Pancreas (tissue), 10 donors: ENCODE measurements at regions not wholly inside any gene's neighbourhood (a gene's known extent, or its start where the extent isn't known, plus 50 kb on each side); places are given as distances from the start of the nearest gene placed in this dataset.

Source experiments
- ATAC-seq, 4 donors: fragments of 200-7000 bp; cut with Tn5 transposase; one replicate each; pipeline versions ENCODE4 v1.8.0 to v1.9.1; 2020; ENCODE audit warnings: mild to moderate bottlenecking in 4 of 4, moderate library complexity in 4 of 4
- DNase-seq, 6 donors: peaks; one replicate each; pipeline ENCODE4 v3.0.0-alpha.2; 2020
- FAIRE-seq: peaks from 2 replicates; lab custom pipeline; 2012; peaks lifted over from hg19 to GRCh38; lab: Jason Lieb, UNC
- H3K27ac ChIP-seq, 4 donors: fragments of 200-600 bp; sonication (generic); 1 replicate in 3 of 4; 2 replicates in 1 of 4; pipeline versions ENCODE4 v1.5.0 to v1.8.0; 2020
- H3K27me3 ChIP-seq, 4 donors: fragments of 200-600 bp; one replicate each; pipeline ENCODE4 v1.8.0; 2021
- H3K36me3 ChIP-seq, 3 donors: fragments of 200-600 bp; sonication (generic) in 1 of 3; one replicate each; pipeline versions ENCODE4 v1.5.0 to v1.8.0; 2020 to 2021
- H3K4me1 ChIP-seq, 3 donors: fragments of 200-600 bp; one replicate each; pipeline ENCODE4 v1.8.0; 2021
- H3K4me3 ChIP-seq, 4 donors: fragments of 200-600 bp; sonication (generic) in 2 of 4; one replicate each; pipeline versions ENCODE4 v1.5.0 to v1.8.0; 2020 to 2021
- H3K9me3 ChIP-seq, 4 donors: fragments of 200-600 bp; one replicate each; pipeline ENCODE4 v1.8.0; 2021
- WGBS, 2 donors: extraction: QIAGEN DNeasy Blood & Tissue Kit; methylation state at CpG; one replicate each; pipeline ENCODE4 v1.1.7; 2013; 5-methylcytosine and 5-hydroxymethylcytosine counted together
- intact Hi-C, 3 donors: fragments of 100-400 bp; cut with DNase I; formaldehyde crosslinking; loops; one replicate each; pipeline versions ENCODE4 v1.11.1 to v1.14.2; 2022
- TF ChIP-seq, protein P1 (sequence below), 4 donors: fragments of 200-600 bp; sonication (generic) in 3 of 4; IDR thresholded peaks; one replicate each; pipeline versions ENCODE4 v1.5.0 to v1.8.0; 2021; ENCODE audit warnings: antibody characterized with exemption in 4 of 4
- donor health status: healthy with polysubstance abuse.
- donor health status: DM: no; HTN: no; CAD: no; lungs with moderate emphysema.
- donor health status: DM: no; HTN: no; CAD: no.
- donor health status: control.
- donor health status: control.
- donor health status: Bipolar disorder and iron deficiency.
- donor health status: DM: yes; HTN: yes; CAD: no.
- donor health status: DM: no; HTN: no; CAD: no.
- donor health status: DM: no; HTN: no; CAD: no.
- donor health status: DM: yes; HTN: yes; CAD: no.

DNA sequence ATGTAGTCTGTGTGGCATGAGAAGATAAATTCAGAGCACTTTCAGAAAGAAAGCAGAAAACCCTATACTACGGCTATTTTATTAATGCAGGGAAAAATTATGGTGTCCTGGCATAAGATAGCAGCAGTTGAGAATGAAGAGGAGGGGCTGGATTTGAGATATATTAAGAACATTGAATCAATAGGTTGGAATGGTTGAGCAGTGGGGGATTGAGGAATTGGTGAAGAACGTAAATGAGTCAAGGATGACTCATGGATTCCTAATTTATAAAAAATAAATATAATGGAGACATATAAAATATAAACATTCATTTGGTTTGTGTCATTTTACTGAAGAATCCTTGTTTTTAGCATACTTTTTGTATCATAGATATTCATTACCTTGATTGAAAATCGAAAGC lies 234.3 kb upstream of the ADAMTS5 start:
- FAIRE-seq (no peak), ATAC-seq (no peak), DNase-seq (no peak)
- Histone ChIP-seq H3K27me3 (no peaks in the 10 kb centered on the region), H3K27ac (no peak overlapping the region), H3K36me3 (no peaks in the 10 kb centered on the region), H3K4me3 (no peak overlapping the region), H3K4me1 (no peaks in the 10 kb centered on the region), H3K9me3 (no peaks in the 10 kb centered on the region)
- TF ChIP-seq, protein P1, sequence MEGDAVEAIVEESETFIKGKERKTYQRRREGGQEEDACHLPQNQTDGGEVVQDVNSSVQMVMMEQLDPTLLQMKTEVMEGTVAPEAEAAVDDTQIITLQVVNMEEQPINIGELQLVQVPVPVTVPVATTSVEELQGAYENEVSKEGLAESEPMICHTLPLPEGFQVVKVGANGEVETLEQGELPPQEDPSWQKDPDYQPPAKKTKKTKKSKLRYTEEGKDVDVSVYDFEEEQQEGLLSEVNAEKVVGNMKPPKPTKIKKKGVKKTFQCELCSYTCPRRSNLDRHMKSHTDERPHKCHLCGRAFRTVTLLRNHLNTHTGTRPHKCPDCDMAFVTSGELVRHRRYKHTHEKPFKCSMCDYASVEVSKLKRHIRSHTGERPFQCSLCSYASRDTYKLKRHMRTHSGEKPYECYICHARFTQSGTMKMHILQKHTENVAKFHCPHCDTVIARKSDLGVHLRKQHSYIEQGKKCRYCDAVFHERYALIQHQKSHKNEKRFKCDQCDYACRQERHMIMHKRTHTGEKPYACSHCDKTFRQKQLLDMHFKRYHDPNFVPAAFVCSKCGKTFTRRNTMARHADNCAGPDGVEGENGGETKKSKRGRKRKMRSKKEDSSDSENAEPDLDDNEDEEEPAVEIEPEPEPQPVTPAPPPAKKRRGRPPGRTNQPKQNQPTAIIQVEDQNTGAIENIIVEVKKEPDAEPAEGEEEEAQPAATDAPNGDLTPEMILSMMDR (IDR thresholded peaks at IDR 0.05): no peak
- intact Hi-C loops: no loop called here
- WGBS, 2 donors: 89 to 94% methylated on average over 3 of the region's 3 CpGs

DNA sequence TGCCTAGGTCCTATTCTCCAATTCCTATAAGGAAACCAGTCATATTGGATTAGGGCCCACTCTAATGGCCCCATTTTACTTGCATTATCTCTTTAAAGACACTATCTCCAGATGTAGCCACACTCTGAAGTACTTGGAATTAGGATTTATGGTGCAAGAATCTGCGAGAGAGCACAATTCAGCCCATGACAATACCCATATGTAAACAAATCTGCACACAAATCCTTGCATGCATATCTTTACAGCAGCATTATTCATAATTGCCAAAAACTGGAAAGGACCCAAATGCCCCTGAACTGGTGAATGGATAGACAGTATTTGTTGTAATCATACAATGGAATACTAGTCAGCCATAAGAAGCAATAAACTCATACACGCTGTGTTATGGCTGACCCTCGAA lies 229.8 kb upstream of the ADAMTS5 start:
- H3K4me3 ChIP-seq: no peak overlapping the region
- 85 to 95% methylated on average over 3 of the region's 3 CpGs for WGBS, 2 donors
- FAIRE-seq: no peak

DNA sequence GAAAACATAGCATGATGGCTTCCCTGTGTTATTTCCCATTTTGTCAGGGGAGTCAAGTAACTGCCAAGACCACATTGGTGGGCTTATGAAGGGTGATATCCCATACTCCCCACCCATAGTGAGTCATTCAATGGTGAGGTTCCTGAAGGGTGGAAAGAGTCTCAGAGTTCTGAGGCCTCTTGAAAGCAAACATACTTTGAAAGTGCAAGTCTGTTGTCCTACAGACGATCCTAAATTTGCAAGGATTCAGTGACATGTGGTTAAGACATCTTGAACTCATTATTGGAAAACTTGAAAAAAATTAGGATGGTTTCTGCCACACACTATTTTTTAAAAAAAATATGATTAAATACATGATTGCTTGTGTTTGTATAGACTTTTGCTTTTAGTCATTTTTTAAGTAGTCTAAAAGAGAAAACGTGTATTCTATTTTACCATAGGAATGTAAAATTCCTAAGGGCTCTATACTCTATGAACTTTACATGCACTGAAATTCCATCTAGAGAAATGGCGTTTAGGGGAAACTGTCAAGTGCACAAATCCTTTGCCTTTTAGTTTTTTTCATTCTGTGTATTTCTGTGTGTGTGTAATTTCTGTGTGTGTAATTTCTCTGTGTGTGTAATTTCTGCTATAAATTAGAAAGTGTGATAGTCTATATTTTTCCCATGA lies 225.5 kb upstream of the ADAMTS5 start:
- H3K4me1 ChIP-seq: no peaks in the 10 kb centered on the region
- no peak for DNase-seq
- intact Hi-C loops: no loop called here
- no peak for ATAC-seq
- WGBS, 2 donors: 73 to 84% methylated on average over 3 of the region's 3 CpGs
- H3K9me3 ChIP-seq: no peaks in the 10 kb centered on the region
- H3K4me3 ChIP-seq: no peak overlapping the region
- FAIRE-seq: no peak
- H3K36me3 ChIP-seq: no peaks in the 10 kb centered on the region
- TF ChIP-seq, protein P1 (IDR thresholded peaks at IDR 0.05): no peak
- H3K27me3 ChIP-seq: no peaks in the 10 kb centered on the region
- H3K27ac ChIP-seq: no peak overlapping the region

More for the DNA sequence above, 229.8 kb upstream of the ADAMTS5 start:
- Histone ChIP-seq H3K27me3 (no peaks in the 10 kb centered on the region), H3K9me3 (no peaks in the 10 kb centered on the region), H3K27ac (no peak overlapping the region), H3K36me3 (no peaks in the 10 kb centered on the region), H3K4me1 (no peaks in the 10 kb centered on the region)
- TF ChIP-seq, protein P1 (IDR thresholded peaks at IDR 0.05): no peak
- intact Hi-C loops: no loop called here
- DNase-seq (no peak), ATAC-seq (no peak)

DNA sequence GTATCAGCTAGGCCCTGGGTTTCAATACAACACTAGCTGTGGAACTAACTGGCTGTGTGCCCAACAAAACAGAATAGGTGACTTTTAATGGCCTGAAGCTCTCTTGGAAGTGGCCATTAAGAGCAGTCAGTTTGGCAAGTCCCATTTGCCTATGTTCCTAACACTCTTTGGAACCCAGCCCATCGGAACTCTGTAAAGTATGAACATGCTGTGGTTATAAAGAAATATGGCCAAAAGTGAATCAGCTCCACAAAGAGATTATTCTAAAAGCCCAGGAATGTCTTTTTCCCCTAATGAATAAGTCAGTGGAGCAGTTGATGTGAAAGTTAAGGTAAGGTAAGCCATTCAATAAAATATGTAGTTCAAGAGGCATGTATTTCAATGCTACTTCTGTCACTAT lies 223.7 kb upstream of the ADAMTS5 start:
- WGBS, 2 donors: 84 to 90% methylated on average over 1 of the region's 1 CpG
- ATAC-seq (no peak), FAIRE-seq (no peak), DNase-seq (no peak)
- no peak overlapping the region for H3K27ac ChIP-seq
- no peaks in the 10 kb centered on the region for H3K9me3 ChIP-seq
- no peaks in the 10 kb centered on the region for H3K36me3 ChIP-seq
- intact Hi-C loops: no loop called here
- H3K4me3 ChIP-seq: no peak overlapping the region
- H3K27me3 ChIP-seq: no peaks in the 10 kb centered on the region
- TF ChIP-seq, protein P1 (IDR thresholded peaks at IDR 0.05): no peak
- H3K4me1 ChIP-seq: no peaks in the 10 kb centered on the region

DNA sequence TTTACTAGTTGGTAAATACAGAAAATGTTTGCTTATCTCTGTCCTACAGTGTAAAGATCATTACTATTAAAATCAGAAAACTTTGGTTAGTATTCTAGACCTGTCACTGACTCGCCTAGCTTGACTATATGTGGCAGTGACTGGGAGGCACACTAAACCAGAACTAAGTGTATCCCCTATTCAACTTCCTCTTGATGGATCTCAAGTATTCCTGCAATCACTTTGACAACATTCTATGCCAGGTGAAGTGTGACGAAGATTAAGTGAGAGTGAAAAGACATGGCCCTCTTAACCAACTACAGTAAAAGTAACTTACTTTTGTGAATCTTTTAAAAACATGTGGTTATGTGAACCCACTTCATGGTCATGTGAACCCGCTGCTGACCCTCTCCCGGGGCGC lies 223.0 kb upstream of the ADAMTS5 start:
- intact Hi-C loops: no loop called here
- TF ChIP-seq, protein P1 (IDR thresholded peaks at IDR 0.05): no peak
- Histone ChIP-seq H3K4me3 (no peak overlapping the region), H3K27me3 (no peaks in the 10 kb centered on the region), H3K27ac (no peak overlapping the region), H3K4me1 (no peaks in the 10 kb centered on the region), H3K36me3 (no peaks in the 10 kb centered on the region), H3K9me3 (no peaks in the 10 kb centered on the region)
- DNase-seq (no peak), FAIRE-seq (no peak), ATAC-seq (no peak)
- WGBS, 2 donors: 94 to 95% methylated on average over 5 of the region's 5 CpGs
